DOHH2 (cell line): ENCODE measurements at regions not wholly inside any gene's neighbourhood (a gene's known extent, or its start where the extent isn't known, plus 50 kb on each side); places are given as distances from the start of the nearest gene placed in this dataset.

Experiments
- EZH2phosphoT487 ChIP-seq: fragments of 200-600 bp; sonication (generic); IDR thresholded peaks from 2 replicates; pipeline ENCODE4 v1.6.1; 2017; ENCODE audit warnings: borderline replicate concordance, mild to moderate bottlenecking, antibody characterized with exemption, low read length, moderate library complexity, mixed read lengths
- TF ChIP-seq, protein P1 (sequence below): fragments of 200-600 bp; sonication (generic); IDR thresholded peaks from one replicate; pipeline ENCODE4 v1.5.1; 2014; ENCODE audit warnings: antibody characterized with exemption, mild to moderate bottlenecking, low read depth, low read length; ENCODE audit not compliant: poor library complexity, severe bottlenecking

- TF ChIP-seq, protein P1, sequence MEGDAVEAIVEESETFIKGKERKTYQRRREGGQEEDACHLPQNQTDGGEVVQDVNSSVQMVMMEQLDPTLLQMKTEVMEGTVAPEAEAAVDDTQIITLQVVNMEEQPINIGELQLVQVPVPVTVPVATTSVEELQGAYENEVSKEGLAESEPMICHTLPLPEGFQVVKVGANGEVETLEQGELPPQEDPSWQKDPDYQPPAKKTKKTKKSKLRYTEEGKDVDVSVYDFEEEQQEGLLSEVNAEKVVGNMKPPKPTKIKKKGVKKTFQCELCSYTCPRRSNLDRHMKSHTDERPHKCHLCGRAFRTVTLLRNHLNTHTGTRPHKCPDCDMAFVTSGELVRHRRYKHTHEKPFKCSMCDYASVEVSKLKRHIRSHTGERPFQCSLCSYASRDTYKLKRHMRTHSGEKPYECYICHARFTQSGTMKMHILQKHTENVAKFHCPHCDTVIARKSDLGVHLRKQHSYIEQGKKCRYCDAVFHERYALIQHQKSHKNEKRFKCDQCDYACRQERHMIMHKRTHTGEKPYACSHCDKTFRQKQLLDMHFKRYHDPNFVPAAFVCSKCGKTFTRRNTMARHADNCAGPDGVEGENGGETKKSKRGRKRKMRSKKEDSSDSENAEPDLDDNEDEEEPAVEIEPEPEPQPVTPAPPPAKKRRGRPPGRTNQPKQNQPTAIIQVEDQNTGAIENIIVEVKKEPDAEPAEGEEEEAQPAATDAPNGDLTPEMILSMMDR = no peak
- TF ChIP-seq EZH2phosphoT487 = no peak
These were observed 65.2 kb upstream of the TOP3B start for GRCh38 chr22:22047776-22048175.
